ENCODE measurements at regions not wholly inside any gene's neighbourhood (a gene's known extent, or its start where the extent isn't known, plus 50 kb on each side); places are given as distances from the start of the nearest gene placed in this dataset.

GRCh38 chr14:62528296-62528695 is 517.0 kb downstream of the KCNH5 start:
- no peak for DNase-seq (ENCODE audit: extremely low spot score in 2 of 2)
- Histone ChIP-seq H3K27me3 (no peaks in the 10 kb centered on the region), H3K36me3 (no peaks in the 10 kb centered on the region), H3K27ac (no peak overlapping the region), H3K4me3 (no peak overlapping the region), H3K4me1 (no peaks in the 10 kb centered on the region), H3K9me3 (no peaks in the 10 kb centered on the region)
- TF ChIP-seq POLR2AphosphoS5 (IDR thresholded peaks at IDR 0.05; ENCODE audit: insufficient read depth in 1 of 2, low read depth in 1 of 2) (no peak), POLR2A (IDR thresholded peaks at IDR 0.05) (no peak), CTCF (IDR thresholded peaks at IDR 0.05) (no peak)
- intact Hi-C loops (cut with DNase I) = no loop called here

GRCh38 chr14:62532181-62532580 is 513.1 kb downstream of the KCNH5 start:
- TF ChIP-seq POLR2AphosphoS5 (IDR thresholded peaks at IDR 0.05; ENCODE audit: insufficient read depth in 1 of 2, low read depth in 1 of 2) = no peak
- TF ChIP-seq CTCF (IDR thresholded peaks at IDR 0.05) = no peak
- no peak for TF ChIP-seq POLR2A (IDR thresholded peaks at IDR 0.05)
- DNase-seq (ENCODE audit: extremely low spot score in 2 of 2) = no peak
- intact Hi-C loops (cut with DNase I) = no loop called here

DNA sequence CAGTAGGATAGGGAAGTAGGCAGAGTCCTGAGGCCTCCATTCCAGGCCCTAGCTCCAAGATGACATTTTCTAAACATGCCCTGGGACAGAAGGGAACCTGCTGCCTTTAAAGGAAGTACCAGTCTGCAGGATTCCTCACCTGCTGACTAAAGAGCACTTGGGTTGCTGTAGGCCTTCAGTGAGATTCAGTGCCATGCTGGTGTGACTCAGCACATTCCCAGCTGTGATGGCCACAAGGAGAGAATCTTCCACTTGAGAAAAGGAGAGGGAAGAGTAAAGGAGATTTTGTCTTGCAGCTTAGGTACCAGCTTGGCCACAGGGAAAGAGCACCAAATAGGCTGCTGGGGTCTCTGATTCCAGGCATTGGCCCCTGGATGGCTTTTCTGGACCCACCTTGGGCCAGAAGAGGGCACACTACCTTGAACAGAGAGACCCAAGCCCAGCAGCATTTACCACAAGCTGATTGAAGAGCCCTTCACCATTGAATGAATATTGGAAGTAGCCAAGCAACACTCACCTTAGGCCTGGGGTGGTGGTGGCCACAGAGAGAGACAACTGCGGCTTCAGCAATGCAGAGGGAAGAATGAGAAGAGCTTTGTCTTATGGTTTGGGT is 498.3 kb downstream of the KCNH5 start:
- intact Hi-C loops (cut with DNase I) = no loop called here
- TF ChIP-seq CTCF (IDR thresholded peaks at IDR 0.05) (no peak), POLR2AphosphoS5 (IDR thresholded peaks at IDR 0.05; ENCODE audit: insufficient read depth in 1 of 2, low read depth in 1 of 2) (no peak), POLR2A (IDR thresholded peaks at IDR 0.05) (no peak)
- Histone ChIP-seq H3K27me3 (no peaks in the 10 kb centered on the region), H3K4me3 (no peak overlapping the region), H3K36me3 (no peaks in the 10 kb centered on the region), H3K27ac (no peak overlapping the region), H3K9me3 (no peaks in the 10 kb centered on the region), H3K4me1 (no peaks in the 10 kb centered on the region)
- no peak for DNase-seq (ENCODE audit: extremely low spot score in 2 of 2)

More at GRCh38 chr14:62532181-62532580, 513.1 kb downstream of the KCNH5 start:
- Histone ChIP-seq H3K9me3 (no peaks in the 10 kb centered on the region), H3K27ac (no peak overlapping the region), H3K36me3 (no peaks in the 10 kb centered on the region), H3K4me3 (no peak overlapping the region), H3K4me1 (no peaks in the 10 kb centered on the region), H3K27me3 (no peaks in the 10 kb centered on the region)

- Histone ChIP-seq H3K27me3 (no peaks in the 10 kb centered on the region), H3K4me3 (no peak overlapping the region), H3K27ac (no peak overlapping the region), H3K4me1 (no peaks in the 10 kb centered on the region), H3K36me3 (no peaks in the 10 kb centered on the region), H3K9me3 (no peaks in the 10 kb centered on the region)
- intact Hi-C loops (cut with DNase I) = no loop called here
- TF ChIP-seq POLR2AphosphoS5 (IDR thresholded peaks at IDR 0.05; ENCODE audit: insufficient read depth in 1 of 2, low read depth in 1 of 2) (no peak), CTCF (IDR thresholded peaks at IDR 0.05) (no peak), POLR2A (IDR thresholded peaks at IDR 0.05) (no peak)
- DNase-seq (ENCODE audit: extremely low spot score in 2 of 2) = no peak
These were observed 487.8 kb downstream of the KCNH5 start for GRCh38 chr14:62557416-62557815.

GRCh38 chr14:62558451-62558850 is 486.8 kb downstream of the KCNH5 start:
- intact Hi-C loops (cut with DNase I) = no loop called here
- H3K27me3 ChIP-seq = no peaks in the 10 kb centered on the region
- H3K4me3 ChIP-seq = no peak overlapping the region
- H3K27ac ChIP-seq = no peak overlapping the region
- no peaks in the 10 kb centered on the region for H3K36me3 ChIP-seq
- no peaks in the 10 kb centered on the region for H3K4me1 ChIP-seq
- DNase-seq (ENCODE audit: extremely low spot score in 2 of 2) = no peak
- no peaks in the 10 kb centered on the region for H3K9me3 ChIP-seq
- TF ChIP-seq POLR2AphosphoS5 (IDR thresholded peaks at IDR 0.05; ENCODE audit: insufficient read depth in 1 of 2, low read depth in 1 of 2) = no peak
- no peak for TF ChIP-seq CTCF (IDR thresholded peaks at IDR 0.05)
- no peak for TF ChIP-seq POLR2A (IDR thresholded peaks at IDR 0.05)

Measured in vagina (tissue), 2 donors.